Lower leg skin (tissue), 3 donors: ENCODE measurements at regions not wholly inside any gene's neighbourhood (a gene's known extent, or its start where the extent isn't known, plus 50 kb on each side); places are given as distances from the start of the nearest gene placed in this dataset.

Experiments used
- POLR2A ChIP-seq, 2 donors: fragments of 450-650 bp; IDR thresholded peaks; one replicate each; pipeline ENCODE4 v1.6.1; 2016 to 2017; ENCODE audit warnings: antibody characterized with exemption in 2 of 2, mild to moderate bottlenecking in 1 of 2, moderate library complexity in 1 of 2
- TF ChIP-seq, protein P1 (sequence below), 3 donors: fragments of 450-650 bp; IDR thresholded peaks; one replicate each; pipeline ENCODE4 v1.5.1; 2016; ENCODE audit warnings: antibody characterized with exemption in 3 of 3, mild to moderate bottlenecking in 3 of 3, moderate library complexity in 2 of 3

DNA sequence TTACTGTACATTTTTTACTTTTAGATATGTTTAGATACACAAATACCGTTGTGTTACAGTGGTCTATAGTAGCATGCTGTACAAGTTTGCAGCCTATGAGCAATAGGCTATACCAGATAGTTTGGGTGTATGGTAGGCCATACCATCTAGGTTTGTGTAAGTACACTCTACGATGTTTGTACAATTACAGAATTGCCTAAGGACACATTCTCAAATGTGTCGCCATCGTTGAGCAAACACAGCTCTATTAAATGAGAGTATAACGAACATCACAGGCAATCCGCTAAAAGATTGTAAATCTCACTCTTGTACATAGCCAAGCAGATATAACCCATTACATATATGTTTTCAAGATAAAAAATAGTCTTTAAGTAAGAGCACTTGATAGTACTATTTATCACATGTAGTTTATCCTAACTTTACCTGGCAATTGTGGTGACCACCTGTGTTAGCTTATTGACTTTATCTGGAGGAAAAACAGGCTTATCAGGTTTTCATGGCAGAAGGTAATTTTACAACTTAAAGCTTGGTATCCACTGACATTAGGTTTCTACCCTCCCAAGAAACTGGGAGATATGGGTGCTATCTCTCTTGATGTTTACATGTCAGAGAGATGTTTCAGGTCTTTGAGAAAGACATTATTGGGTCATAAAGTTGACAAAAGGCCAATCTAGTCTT, 898.7 kb downstream of the NSUN3 start:
- TF ChIP-seq, protein P1, sequence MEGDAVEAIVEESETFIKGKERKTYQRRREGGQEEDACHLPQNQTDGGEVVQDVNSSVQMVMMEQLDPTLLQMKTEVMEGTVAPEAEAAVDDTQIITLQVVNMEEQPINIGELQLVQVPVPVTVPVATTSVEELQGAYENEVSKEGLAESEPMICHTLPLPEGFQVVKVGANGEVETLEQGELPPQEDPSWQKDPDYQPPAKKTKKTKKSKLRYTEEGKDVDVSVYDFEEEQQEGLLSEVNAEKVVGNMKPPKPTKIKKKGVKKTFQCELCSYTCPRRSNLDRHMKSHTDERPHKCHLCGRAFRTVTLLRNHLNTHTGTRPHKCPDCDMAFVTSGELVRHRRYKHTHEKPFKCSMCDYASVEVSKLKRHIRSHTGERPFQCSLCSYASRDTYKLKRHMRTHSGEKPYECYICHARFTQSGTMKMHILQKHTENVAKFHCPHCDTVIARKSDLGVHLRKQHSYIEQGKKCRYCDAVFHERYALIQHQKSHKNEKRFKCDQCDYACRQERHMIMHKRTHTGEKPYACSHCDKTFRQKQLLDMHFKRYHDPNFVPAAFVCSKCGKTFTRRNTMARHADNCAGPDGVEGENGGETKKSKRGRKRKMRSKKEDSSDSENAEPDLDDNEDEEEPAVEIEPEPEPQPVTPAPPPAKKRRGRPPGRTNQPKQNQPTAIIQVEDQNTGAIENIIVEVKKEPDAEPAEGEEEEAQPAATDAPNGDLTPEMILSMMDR (IDR thresholded peaks at IDR 0.05), result no peak
- no peak for TF ChIP-seq POLR2A (IDR thresholded peaks at IDR 0.05)
